NOMO-1 treated with dmso at 0.1 percent for 144 hours (cell line): ENCODE measurements at regions not wholly inside any gene's neighbourhood (a gene's known extent, or its start where the extent isn't known, plus 50 kb on each side); places are given as distances from the start of the nearest gene placed in this dataset.
A peak's percentile ranks its signal among the peaks of the same experiment; 100 is the strongest.

Source experiments
- DNase-seq: peaks from one replicate; lab custom pipeline; 2025; ENCODE audit not compliant: unreplicated experiment; lab: John Stamatoyannopoulos, UW

DNA sequence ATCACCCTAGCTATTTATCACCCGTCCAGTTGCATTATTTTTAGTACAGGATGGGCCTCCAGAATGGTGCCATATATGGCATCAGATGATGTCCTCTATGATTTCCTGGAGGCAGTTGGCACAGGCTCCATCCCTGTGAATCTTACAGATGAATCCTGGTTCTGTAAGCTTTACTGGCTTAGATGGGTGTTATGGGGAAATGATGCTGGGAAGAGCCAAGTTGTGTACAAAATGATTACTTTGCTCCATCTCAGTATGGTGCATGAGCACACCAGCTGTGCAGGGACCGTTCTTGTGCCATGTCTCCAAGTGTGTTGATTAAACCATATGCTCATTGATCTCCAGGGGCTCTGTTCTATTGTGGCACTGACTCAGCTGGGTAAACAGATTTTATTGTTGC is 755.7 kb downstream of the TLR4 start:
- no peak for DNase-seq

DNA sequence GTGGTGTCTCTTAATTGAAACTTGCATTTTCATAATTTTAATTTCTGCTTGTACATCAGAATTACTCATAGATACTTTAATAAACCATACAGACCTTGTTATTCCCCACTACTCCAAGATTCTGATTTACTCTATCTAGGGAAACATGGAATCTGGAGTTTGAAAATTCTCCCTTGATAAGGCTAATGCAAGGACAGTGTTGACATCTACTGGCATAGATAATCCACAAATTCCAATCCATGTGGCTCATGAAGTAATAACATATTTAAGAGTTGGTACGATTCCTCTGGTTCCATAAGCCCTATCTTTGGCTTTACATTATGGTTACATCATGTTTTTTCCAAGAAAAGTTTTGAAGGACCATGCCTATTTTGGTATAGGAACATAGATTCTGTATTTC is 759.2 kb downstream of the TLR4 start:
- no peak for DNase-seq

DNA sequence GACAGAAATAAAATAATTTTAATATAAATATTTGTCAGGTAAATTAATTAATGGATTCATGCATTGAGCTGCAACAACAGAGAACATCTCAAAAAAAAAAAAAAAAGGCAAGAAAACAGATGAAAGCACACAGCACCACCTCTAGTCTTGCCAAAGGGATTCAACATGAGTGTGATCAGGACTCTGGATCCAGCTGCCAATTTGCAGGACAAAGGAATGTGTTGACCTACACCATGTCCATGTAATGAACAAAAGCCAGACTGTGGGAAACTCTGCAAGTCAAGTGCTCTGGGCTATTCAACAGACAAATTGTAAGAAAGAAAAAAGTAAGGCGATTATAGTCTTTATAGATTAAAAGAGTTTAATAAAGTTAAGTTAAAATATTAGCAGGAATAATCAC is 769.3 kb downstream of the TLR4 start:
- no peak for DNase-seq

DNA sequence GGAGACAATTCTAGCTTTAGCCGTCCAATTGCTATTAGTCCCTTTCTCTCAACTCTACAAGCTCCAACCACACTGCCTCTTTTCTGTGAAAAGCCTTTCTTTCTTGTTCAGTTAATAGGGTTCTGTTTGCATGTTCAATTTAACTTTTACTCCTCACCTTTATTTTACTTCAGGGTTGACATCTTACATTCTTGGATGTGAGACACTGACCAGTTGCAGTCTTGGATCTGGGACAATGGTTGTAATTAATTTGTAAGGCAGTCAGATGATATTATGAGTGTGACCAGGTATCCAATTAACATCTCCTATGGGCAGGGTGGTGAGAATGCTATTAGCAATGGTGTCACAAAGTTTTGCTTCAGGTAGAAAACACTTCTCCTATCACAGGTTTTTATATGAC is 774.5 kb downstream of the TLR4 start:
- DNase-seq, result no peak

DNA sequence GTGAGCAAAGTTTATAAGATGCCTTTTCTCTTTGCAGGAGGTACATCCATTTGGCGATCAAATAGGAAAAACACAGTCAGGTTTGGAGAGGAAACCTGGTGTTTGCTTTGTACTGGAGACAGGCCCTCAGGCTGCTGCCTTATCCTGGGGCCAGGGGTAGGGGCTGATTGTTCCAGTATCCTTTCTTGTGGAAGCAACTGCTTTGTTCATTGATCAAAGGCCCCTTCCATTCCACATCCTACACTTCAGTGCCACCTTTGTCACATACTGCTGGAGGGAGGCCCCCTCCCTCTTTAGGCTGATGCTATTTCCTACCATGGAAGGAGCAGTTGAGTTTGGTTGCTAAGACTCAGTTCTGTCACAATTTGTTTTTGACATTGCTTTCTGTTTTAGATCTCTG is 778.1 kb downstream of the TLR4 start:
- no peak for DNase-seq

DNA sequence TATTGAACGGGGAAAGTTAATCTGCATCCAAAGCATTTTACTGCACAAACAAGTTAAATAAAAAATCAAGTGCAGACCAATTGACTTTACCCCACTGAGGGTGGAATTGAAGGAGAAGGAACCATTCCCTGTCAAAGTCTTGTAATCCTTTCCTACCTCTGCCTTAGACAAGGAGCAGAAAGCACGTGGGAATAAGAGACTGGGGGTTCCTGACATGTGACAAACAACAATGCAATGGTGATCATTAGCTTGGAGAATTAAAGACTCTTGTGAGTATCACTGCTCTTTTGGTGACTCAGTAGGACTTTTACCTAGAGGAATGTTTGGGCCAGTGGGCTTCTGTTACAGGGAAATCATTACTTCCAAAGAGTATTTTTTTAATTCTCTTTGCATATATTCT is 779.5 kb downstream of the TLR4 start:
- no peak for DNase-seq

DNA sequence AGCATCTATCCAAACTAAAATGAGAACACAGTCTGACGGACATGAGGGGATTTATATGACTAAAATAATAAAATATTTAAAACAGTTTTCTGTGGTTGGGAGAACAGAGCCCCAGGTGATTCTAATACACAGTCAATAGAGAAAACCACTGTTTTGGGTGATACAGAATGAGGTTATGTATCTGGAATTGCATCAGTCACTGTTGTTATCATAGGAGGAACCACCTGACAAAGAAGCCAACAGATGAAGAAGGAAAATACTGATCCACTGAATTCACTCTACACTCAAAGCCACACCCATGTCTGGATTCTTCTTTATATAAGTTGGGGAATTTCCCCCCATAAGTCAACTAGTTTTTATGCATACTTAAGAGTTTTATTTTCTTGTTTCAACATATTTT is 799.0 kb downstream of the TLR4 start:
- no peak for DNase-seq

DNA sequence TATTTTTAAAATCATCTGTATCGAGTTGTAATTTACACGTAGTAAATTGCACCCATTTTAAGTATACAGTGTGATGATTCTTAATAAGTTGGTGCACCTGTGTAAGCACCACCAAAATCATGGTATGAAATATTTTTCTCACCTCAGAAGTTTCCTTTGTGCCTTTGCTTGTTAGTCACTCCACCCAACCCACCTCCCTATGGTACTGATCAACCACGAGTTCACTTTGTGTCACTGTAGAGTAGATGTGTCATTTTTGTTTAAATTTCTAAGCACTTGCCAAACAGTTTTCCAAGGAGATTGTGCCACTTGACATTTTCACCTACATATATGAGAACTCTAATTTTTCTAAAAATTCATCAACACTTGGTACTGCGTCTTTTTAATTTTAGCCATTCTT is 806.5 kb downstream of the TLR4 start:
- no peak for DNase-seq

DNA sequence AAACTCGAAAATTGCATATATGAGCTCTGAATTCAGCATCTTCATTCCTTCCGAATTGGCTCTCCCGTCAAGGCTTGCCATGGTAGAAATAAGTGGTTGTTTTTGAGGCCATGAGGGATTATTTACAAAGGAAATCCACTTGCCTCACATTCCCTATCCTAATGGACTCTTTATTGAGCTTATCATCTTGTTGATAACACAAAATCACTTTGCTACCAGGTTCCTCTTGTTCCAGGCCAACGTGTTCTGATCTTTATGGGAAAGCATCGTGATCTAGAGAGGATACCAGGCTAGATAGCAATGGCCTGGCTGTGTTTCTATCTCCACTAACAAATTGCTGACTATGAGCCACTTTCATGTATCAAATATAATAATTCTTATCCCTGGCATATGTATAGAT is 811.7 kb downstream of the TLR4 start:
- DNase-seq, result no peak

DNA sequence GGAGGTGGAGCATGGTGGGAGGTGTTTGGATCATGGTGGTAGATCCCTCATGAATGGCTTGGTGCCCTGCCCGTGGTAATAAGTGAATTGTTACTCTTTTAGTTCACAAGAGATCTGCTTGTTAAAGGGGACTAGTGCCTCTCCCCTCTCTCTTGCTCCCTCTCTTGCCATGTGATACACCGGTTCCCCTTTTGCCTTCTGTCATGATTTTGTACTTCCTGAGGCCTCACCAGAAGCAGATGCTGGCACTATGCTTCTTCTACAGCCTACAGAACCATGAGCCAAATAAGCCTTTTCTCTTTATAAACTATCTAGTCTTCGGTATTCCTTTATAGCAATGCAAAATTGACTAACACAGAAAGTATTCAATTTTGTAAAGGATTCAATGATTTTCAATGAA is 817.1 kb downstream of the TLR4 start:
- no peak for DNase-seq

DNA sequence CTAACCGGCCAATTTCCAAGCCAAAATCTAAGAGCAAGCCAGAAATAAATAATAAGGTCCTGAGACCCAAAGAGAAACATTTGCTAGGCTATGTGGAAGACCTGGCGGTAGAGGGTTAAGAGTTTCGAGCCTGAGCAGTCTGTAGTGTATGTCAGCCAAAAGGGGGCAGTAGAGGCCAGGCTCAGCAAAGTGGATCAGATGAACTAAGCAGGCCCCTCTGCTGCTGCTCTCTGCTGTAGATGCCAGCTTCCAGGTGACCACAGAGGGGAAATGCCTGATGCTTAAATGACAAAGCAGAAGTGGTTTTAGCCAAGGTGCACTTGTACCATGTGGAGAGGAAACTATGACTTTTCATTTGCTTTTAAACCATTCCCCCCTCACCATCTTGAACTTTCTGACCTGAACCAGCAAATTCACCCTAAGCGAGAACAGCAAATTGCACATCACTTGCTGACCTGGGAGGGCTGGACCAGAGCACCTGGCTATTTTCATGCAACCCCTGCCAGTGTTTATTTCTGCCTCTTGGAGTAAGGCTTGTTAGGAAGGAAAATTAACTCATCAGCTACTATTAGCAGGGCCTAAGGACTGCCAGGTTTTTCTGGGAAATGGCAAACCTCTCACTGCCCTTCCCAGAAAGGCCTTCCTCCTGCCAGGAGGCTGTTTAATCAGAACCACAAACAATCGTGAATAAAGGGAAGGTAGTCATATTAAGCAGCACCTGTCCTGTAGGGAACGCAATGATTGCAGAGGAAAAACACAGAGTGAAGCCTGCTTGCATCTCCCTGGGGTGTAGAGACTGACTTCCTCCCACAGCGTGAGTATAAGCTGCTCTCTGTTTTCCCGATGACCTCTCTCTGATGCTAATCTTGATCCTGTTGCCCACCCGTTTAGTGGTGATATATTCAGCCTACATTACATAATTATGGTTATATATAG is 818.2 kb downstream of the TLR4 start:
- DNase-seq, result peak; percentile 1

DNA sequence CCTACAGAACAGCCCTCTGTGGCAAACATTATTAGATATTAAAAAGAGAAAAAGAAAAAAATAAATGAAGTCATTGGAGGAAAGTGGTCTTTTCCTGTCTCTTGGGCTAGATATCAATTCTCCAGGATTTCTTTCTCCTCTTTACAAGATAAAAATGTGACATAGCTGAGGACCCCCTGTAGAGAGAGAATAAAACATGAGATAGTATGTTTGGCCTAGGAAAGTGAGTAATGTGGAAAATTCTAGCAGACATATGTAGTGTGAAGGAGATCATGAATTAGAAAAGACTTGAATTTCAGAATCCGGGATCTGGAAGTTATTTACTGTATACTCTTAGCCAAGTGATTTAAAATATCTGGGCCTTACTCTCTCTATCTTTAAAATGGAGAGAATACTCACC is 823.1 kb downstream of the TLR4 start:
- DNase-seq, result no peak

DNA sequence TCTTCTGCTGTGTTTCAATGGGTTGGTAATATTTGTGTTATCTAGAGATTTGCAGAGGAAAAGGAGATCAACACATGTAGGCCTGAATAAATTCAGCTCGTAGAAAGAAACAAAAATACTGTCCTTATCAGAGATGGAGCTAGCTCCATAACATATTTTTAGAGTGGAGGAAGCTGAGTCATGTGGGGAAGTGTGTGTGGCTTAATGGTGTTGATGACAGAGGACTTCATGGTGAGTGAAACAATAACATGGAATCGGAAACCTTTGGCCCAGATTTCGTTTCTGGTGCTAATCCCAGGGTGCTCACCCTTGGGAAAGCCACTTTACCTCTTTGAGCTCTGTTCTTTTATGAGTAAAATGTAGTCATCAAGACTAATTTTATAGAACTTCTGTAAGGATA is 825.0 kb downstream of the TLR4 start:
- DNase-seq, result no peak

DNA sequence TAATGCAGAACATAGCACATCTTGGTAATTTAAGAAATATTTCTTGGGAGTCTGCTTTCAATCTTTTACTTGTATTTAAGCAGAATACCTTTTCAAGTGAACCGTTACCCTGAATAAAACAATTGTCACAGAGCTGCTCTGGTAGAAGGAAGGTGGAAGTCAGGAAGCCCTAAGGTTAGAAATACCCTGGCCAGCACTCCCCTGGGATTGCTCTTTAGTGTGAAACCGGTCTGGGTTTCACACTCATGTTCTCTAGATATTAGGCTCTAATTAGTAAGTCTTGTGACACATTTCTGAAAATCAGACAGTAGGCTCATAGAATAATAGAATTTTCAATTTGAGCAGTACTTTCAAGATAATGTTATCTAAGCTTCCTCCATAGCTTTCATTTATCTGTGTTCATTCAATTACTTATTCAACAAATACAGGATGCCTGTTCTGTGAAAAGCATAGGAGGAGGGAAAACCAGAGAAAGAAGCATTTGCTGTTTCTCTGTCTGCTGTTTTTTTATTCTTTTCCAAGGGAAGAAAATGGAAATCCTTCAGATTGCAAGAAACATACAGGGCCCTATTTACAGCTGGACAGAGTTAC is 825.5 kb downstream of the TLR4 start:
- no peak for DNase-seq

DNA sequence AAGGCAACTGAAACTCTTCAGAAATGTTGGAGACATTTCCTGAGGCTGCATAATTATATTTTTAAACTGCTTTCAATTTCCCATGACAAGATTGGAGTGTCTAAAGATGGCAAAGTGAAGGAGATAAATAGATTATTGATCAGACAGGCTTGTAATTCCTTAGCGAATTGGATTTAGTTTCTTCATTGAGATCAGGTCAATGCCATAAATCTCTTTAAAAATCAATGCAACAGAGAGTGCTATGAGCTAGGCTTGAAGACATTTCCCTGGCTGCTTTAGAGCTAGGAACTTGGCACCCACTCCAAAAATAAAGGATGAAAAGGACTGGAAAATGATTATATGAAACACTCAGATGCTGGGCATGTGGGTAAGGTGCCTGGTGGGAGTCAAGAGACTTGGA is 828.4 kb downstream of the TLR4 start:
- no peak for DNase-seq

DNA sequence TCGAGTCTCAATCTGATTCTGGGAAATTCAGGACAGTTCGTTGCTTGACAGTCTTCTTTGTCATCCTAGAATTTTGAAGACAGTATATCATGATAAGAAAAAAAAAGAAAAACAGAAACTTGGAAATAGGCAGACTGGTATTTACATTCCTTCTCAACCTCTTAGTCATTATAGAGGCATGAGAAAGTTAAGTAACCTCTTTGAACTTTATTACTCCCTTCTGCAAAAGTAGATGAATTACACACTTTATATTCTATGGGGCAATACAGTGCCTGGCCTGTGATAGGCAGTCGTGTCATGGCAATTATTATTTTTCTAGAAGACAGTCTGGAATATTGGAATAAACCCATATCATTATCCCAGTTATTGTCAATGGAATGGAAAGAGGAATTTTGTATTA is 828.9 kb downstream of the TLR4 start:
- no peak for DNase-seq

DNA sequence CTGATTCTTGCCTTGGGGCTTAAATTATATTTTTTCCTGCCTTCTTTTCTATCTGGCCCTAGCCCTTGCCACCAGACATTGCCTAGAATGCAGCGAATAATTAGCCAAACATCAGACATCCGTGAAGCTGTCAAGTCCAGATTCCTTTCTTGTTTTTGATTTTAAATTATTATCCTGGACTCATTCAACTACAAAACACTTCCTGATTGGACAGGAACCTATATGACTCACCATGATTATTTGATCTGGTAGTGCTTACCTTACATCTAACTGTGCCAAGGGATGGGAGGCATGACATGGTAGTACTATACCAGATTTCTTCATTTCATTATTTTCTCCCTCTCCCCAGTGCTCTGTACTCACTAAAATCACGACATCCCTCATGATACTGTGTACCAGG is 829.6 kb downstream of the TLR4 start:
- DNase-seq, result no peak

DNA sequence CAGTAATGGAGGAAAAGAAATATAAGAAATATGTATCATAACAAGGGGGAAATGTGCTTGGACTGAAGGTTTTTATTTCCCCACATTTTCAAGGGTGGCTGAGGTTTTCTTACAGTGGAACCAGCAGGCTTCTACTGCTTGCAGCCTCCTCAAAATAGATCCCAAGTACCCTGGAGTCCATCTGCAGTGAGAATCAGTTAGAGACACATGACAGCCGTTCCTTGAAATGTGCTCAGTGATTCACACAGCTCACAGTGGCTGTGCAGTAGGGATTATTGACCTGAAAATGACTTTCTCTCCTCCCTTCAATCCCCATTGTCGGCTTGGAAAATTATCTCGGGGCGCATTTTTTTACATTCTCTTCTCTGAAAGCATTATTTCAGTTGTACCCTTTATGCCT is 832.0 kb downstream of the TLR4 start:
- DNase-seq, result no peak

DNA sequence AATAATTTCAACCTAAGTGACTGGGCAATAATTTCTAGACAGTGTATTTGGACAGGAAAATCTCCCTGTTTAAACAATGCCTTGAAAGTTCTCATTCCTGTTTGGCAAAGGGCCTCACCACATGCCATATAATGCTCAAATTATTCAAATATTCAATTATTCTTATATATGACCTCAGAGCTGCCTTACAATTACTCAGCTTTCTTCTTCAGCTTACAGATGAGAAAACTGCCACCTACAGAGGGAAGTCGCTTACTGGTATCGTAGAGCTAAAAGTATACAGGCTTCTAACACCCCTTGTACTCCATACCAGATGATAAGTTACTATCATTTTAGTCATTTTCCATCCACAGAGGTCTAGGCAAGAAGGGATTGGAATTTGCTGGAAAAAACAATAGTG is 830.3 kb downstream of the BRINP1 start:
- no peak for DNase-seq

DNA sequence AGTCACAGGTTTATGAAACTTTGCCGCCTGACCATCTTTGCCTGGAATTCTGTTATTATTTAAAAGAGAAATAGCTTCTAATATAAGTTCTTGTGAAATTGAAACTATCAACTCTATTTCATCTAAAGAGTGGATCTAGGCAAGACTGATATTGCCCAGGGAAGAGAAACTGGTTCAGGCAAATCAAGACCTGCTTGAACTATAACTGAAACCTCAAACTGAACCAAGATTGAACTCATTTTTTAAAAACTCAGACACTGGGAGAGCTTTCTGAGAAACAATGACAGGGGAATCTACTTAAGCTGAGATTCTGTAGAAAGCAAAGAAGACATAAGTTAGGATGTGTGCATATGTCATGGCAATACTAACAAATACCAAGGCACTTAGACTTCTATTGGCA is 815.8 kb downstream of the BRINP1 start:
- no peak for DNase-seq

DNA sequence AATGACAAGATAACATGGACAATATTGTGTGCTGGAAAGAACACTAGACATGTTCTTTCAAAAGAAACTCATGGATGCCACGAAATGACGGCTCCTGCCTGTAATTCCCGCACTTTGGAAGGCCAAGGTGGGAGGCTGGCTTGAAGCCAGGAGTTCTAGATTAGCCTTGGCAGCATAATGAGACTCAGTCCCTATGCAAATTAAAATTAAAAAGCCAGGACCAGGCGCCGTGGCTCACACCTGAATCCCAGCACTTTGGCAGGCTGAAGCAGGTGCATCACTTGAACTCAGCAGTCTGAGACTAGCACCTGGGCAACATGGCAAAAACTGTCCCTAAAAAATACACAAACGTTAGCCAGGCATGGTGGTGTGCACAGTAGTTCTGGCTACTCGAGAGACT is 814.2 kb downstream of the BRINP1 start:
- DNase-seq, result no peak

DNA sequence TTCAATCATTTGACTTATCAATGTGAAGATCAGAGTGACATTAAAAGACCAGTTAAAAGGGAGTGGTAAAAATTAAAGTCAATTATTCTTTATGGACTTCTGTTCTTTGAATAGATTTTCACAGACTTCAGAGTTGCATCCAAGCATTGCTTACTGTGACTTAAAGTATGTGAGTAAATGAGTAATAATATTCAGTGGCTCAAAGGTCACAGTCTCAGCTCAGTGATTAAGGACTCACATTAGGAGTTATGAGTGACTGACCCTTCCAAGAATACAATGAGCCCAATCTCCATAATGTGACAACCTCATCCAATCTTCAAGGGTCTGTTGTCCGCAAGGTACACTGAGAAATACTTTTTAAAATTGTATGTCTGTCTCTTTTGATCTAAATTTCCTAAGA is 811.2 kb downstream of the BRINP1 start:
- no peak for DNase-seq

DNA sequence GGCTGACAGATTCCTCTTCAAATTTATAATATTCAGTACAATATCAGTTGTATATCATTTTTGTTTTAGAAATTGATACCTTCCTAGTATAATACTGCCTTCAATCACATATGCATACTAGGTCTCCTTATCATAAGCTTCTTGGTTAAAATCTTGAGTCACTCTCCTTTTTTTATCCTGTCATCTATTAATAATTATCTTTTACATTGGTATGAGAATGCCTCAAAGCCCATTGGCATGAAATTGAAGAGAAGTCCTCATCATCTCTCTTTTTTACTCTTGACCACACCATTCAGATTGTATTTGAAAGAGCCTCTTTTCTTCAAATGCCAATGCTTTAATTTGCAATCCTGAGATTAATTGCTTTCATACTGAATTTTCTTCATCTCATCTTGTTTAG is 810.3 kb downstream of the BRINP1 start:
- no peak for DNase-seq
